GM12878 (cell line): ENCODE measurements at regions not wholly inside any gene's neighbourhood (a gene's known extent, or its start where the extent isn't known, plus 50 kb on each side); places are given as distances from the start of the nearest gene placed in this dataset.

ENCODE experiments used
- ATAC-seq: fragments of 200-7000 bp; cut with Tn5 transposase; 3 replicates; pipeline ENCODE4 v1.9.1; 2020; ENCODE audit warnings: mild to moderate bottlenecking, moderate library complexity
- BruUV-seq: library from RNA; stranded (reverse); fragments of 400-500 nt; replicated peaks from 2 replicates; lab custom pipeline; 2021; lab: Mats Ljungman, UMichigan
- CTCF ChIA-PET: fragments of 300-600 bp; sonication (Branson Sonifier 250); formaldehyde crosslinking; extraction: SDS; loops from one replicate; lab custom pipeline; 2021; ENCODE audit warnings: inconsistent platforms; lab: Yijun Ruan, JAX
- POLR2A ChIA-PET: fragments of 350-600 bp; formaldehyde crosslinking; extraction: SDS; loops from one replicate; lab custom pipeline; 2021; ENCODE audit warnings: inconsistent platforms; lab: Charles Lee
- RAD21 ChIA-PET: fragments of 300-600 bp; sonication (Branson Sonifier 250); formaldehyde crosslinking; loops from one replicate; lab custom pipeline; 2023; ENCODE audit warnings: antibody characterized with exemption; ENCODE audit not compliant: unreplicated experiment; lab: Charles Lee
- SMC1A ChIA-PET: fragments of 300-600 bp; sonication (Branson Sonifier 250); formaldehyde crosslinking; loops from one replicate; lab custom pipeline; 2023; ENCODE audit not compliant: unreplicated experiment, uncharacterized antibody; lab: Charles Lee
- DNase-seq: peaks from one replicate; pipeline ENCODE4 v3.0.0-alpha.2; 2011; ENCODE audit warnings: low read depth, low spot score
- FAIRE-seq: peaks from 3 replicates; lab custom pipeline; 2011; peaks lifted over from hg19 to GRCh38; lab: Jason Lieb, UNC
- H2AFZ ChIP-seq: 2 replicates; pipeline ENCODE4 v1.6.0; 2011; ENCODE audit warnings: low read depth, low read length, control low read depth; ENCODE audit not compliant: control insufficient read depth
- H3K27ac ChIP-seq: 2 replicates; pipeline ENCODE4 v1.5.1; 2011; ENCODE audit warnings: control low read depth; ENCODE audit not compliant: control insufficient read depth, insufficient read depth
- H3K27me3 ChIP-seq, 2 experiments: replicated peaks in 1 of 2; 2 replicates each; pipeline versions ENCODE4 v1.6.0 to v1.6.1; 2011; ENCODE audit warnings: low read length in 1 of 2; ENCODE audit not compliant: control insufficient read depth in 2 of 2, insufficient read depth in 2 of 2
- H3K36me3 ChIP-seq, 2 experiments: 2 replicates each; pipeline ENCODE4 v1.5.1; 2011; ENCODE audit warnings: low read length in 1 of 2; ENCODE audit not compliant: control insufficient read depth in 2 of 2, insufficient read depth in 2 of 2
- H3K4me1 ChIP-seq: 2 replicates; pipeline ENCODE4 v1.6.1; 2011; ENCODE audit warnings: mild to moderate bottlenecking, low read length, moderate library complexity, mixed read lengths; ENCODE audit not compliant: control insufficient read depth, insufficient read depth
- H3K4me2 ChIP-seq: 2 replicates; pipeline ENCODE4 v1.6.0; 2011; ENCODE audit warnings: control low read depth; ENCODE audit not compliant: control insufficient read depth, insufficient read depth
- H3K4me3 ChIP-seq: fragments of 200-600 bp; sonication (generic); 2 replicates; pipeline ENCODE4 v1.5.1; 2016
- H3K79me2 ChIP-seq: 2 replicates; pipeline ENCODE4 v1.6.0; 2011; ENCODE audit warnings: low read length; ENCODE audit not compliant: control insufficient read depth, insufficient read depth
- H3K9ac ChIP-seq: 2 replicates; pipeline ENCODE4 v1.8.0; 2011; ENCODE audit warnings: low read length, control low read depth, mixed read lengths; ENCODE audit not compliant: control insufficient read depth, insufficient read depth
- H3K9me3 ChIP-seq: replicated peaks from 3 replicates; pipeline ENCODE4 v1.5.1; 2011; ENCODE audit warnings: mild to moderate bottlenecking, low read length; ENCODE audit not compliant: control insufficient read depth, insufficient read depth
- H4K20me1 ChIP-seq: 2 replicates; pipeline ENCODE4 v1.6.0; 2011; ENCODE audit not compliant: control insufficient read depth, insufficient read depth
- BACH1 ChIP-seq: fragments of 450-650 bp; IDR thresholded peaks from 2 replicates; pipeline ENCODE4 v1.6.1; 2017; ENCODE audit warnings: mild to moderate bottlenecking, borderline replicate concordance
- BHLHE40 ChIP-seq, 2 experiments: fragments of 450-650 bp in 1 of 2; IDR thresholded peaks; 2 replicates each; pipeline ENCODE4 v1.6.1; 2011 to 2017; ENCODE audit warnings: low read depth in 2 of 2, borderline replicate concordance in 1 of 2, improper control_type of control experiment in 1 of 2, low read length in 1 of 2, mild to moderate bottlenecking in 1 of 2
- CREB1 ChIP-seq: IDR thresholded peaks from 2 replicates; pipeline ENCODE4 v1.6.1; 2012; ENCODE audit warnings: low read depth, mild to moderate bottlenecking, inconsistent platforms
- EED ChIP-seq: sonication (generic); IDR thresholded peaks from 2 replicates; pipeline ENCODE4 v1.6.1; 2016; ENCODE audit warnings: antibody characterized with exemption, low read depth
- HCFC1 ChIP-seq: fragments of 150-350 bp; IDR thresholded peaks from 2 replicates; pipeline ENCODE4 v1.6.1; 2014; ENCODE audit warnings: low read length
- MTA2 ChIP-seq: fragments of 450-650 bp; IDR thresholded peaks from 2 replicates; pipeline ENCODE4 v1.6.1; 2016; ENCODE audit warnings: low read depth, mild to moderate bottlenecking, moderate library complexity
- MTA3 ChIP-seq: IDR thresholded peaks from 2 replicates; pipeline ENCODE4 v1.6.1; 2012; ENCODE audit warnings: low read length, inconsistent platforms, borderline replicate concordance
- NR2C2 ChIP-seq: IDR thresholded peaks from 2 replicates; pipeline ENCODE4 v1.6.1; 2011; ENCODE audit warnings: borderline replicate concordance, low read depth; ENCODE audit not compliant: control insufficient read depth, insufficient read length
- POU2F2 ChIP-seq: IDR thresholded peaks from 3 replicates; pipeline ENCODE4 v1.6.1; 2011; ENCODE audit warnings: low read depth, mild to moderate bottlenecking, low read length, borderline replicate concordance
- RAD51 ChIP-seq: fragments of 450-650 bp; IDR thresholded peaks from 2 replicates; pipeline ENCODE4 v1.6.1; 2016; ENCODE audit warnings: moderate library complexity, mild to moderate bottlenecking, inconsistent platforms
- RELA ChIP-seq: fragments of 450-650 bp; IDR thresholded peaks from 2 replicates; pipeline ENCODE4 v1.8.0; 2014; ENCODE audit warnings: borderline replicate concordance; ENCODE audit not compliant: partially characterized antibody
- TCF12 ChIP-seq: IDR thresholded peaks from 2 replicates; pipeline ENCODE4 v1.6.1; 2011; ENCODE audit warnings: low read depth, mild to moderate bottlenecking, low read length
- ZBED1 ChIP-seq: IDR thresholded peaks from 2 replicates; pipeline ENCODE4 v1.6.1; 2016; ENCODE audit warnings: borderline replicate concordance
- WGBS: methylation state at CpG from one replicate; pipeline ENCODE4 v1.1.6; 2016; ENCODE audit warnings: low lambda C conversion rate; ENCODE audit not compliant: insufficient replicate concordance, insufficient coverage; ENCODE audit errors: missing lambda C conversion rate; 5-methylcytosine and 5-hydroxymethylcytosine counted together
- in situ Hi-C: fragments of 300-500 bp; cut with MboI; formaldehyde crosslinking; loops from 9 replicates; pipeline ENCODE4 v1.14.3; 2018; ENCODE audit warnings: mixed read lengths
- intact Hi-C: fragments of 100-400 bp; cut with micrococcal nuclease; formaldehyde crosslinking; loops from one replicate; pipeline ENCODE4 v1.14.2; 2022; ENCODE audit not compliant: unreplicated experiment
- TF ChIP-seq, protein P1 (sequence below): IDR thresholded peaks from 2 replicates; pipeline ENCODE4 v1.6.1; 2011; ENCODE audit warnings: low read depth, low read length, improper control_type of control experiment, borderline replicate concordance
- TF ChIP-seq, protein P2 (sequence below): IDR thresholded peaks from 2 replicates; pipeline ENCODE4 v1.6.1; 2012; ENCODE audit warnings: low read length, inconsistent platforms
- TF ChIP-seq, protein P3 (sequence below): IDR thresholded peaks from 2 replicates; pipeline ENCODE4 v1.6.1; 2011; ENCODE audit warnings: borderline replicate concordance, low read depth, mild to moderate bottlenecking, moderate library complexity, low read length; ENCODE audit not compliant: insufficient read depth, poor library complexity, severe bottlenecking
- TF ChIP-seq, protein P4 (sequence below), 3 experiments: IDR thresholded peaks in 2 of 3; conservative IDR thresholded peaks in 1 of 3; 2 replicates each; pipeline ENCODE4 v1.5.1; 2011; ENCODE audit warnings: low read depth in 3 of 3, low read length in 3 of 3, mild to moderate bottlenecking in 3 of 3, control low read depth in 2 of 3, moderate library complexity in 2 of 3, inconsistent platforms in 1 of 3, mixed read lengths in 1 of 3; ENCODE audit not compliant: control insufficient read depth in 2 of 3, insufficient read depth in 1 of 3; ENCODE audit errors: extremely low read depth in 1 of 3

DNA sequence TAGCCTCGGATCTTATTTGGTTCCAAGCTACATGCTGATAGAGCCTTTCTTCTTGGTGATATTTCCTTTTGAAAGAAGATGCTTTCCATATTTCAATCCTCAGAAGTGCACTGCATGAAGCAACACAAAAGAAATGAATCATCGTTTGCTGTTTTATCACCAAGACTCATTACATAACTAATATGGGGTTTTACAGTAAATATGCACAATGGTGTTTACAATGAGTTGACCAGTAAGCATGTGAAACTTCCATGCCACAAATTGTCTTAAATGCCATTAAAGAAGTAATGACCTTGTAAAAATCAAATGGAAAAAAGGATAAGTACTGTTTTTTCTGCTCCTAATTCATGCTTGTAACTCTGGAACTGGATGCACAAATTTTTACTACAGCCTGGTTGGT lies 1017.0 kb upstream of the GHITM start:
- SMC1A ChIA-PET, result no interaction called here
- no peaks in the 10 kb centered on the region for H3K36me3 ChIP-seq
- no peak overlapping the region for H3K4me3 ChIP-seq
- H3K9ac ChIP-seq, result no peak overlapping the region
- no peak for FAIRE-seq
- H4K20me1 ChIP-seq, result no peaks in the 10 kb centered on the region
- POLR2A ChIA-PET, result no interaction called here
- CTCF ChIA-PET, result no interaction called here
- RAD21 ChIA-PET, result no interaction called here
- no peak overlapping the region for H3K27ac ChIP-seq
- in situ Hi-C loops (no loop called here), intact Hi-C loops (no loop called here)
- no peak overlapping the region for H3K4me2 ChIP-seq
- no peak overlapping the region for H2AFZ ChIP-seq
- no peaks in the 10 kb centered on the region for H3K9me3 ChIP-seq
- no peak for DNase-seq
- H3K27me3 ChIP-seq, result no peaks in the 10 kb centered on the region
- 0% methylated on average over 2 of the region's 2 CpGs for WGBS
- ATAC-seq, result no peak
- no peaks in the 10 kb centered on the region for H3K4me1 ChIP-seq
- BruUV-seq, result no TSS peak
- no peaks in the 10 kb centered on the region for H3K79me2 ChIP-seq
- TF ChIP-seq RAD51 (no peak), POU2F2 (no peak), CREB1 (no peak), BACH1 (no peak), ZBED1 (no peak), RELA (no peak), HCFC1 (no peak), TCF12 (no peak), MTA2 (no peak), BHLHE40 (IDR thresholded peaks at IDR 0.05; ENCODE audit: borderline replicate concordance in 1 of 2, low read depth in 2 of 2, low read length in 1 of 2) (no peak), NR2C2 (no peak), MTA3 (no peak), EED (no peak)
- TF ChIP-seq, protein P1, sequence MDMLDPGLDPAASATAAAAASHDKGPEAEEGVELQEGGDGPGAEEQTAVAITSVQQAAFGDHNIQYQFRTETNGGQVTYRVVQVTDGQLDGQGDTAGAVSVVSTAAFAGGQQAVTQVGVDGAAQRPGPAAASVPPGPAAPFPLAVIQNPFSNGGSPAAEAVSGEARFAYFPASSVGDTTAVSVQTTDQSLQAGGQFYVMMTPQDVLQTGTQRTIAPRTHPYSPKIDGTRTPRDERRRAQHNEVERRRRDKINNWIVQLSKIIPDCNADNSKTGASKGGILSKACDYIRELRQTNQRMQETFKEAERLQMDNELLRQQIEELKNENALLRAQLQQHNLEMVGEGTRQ, result no peak
- TF ChIP-seq, protein P2, sequence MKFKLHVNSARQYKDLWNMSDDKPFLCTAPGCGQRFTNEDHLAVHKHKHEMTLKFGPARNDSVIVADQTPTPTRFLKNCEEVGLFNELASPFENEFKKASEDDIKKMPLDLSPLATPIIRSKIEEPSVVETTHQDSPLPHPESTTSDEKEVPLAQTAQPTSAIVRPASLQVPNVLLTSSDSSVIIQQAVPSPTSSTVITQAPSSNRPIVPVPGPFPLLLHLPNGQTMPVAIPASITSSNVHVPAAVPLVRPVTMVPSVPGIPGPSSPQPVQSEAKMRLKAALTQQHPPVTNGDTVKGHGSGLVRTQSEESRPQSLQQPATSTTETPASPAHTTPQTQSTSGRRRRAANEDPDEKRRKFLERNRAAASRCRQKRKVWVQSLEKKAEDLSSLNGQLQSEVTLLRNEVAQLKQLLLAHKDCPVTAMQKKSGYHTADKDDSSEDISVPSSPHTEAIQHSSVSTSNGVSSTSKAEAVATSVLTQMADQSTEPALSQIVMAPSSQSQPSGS, result no peak
- TF ChIP-seq, protein P3, sequence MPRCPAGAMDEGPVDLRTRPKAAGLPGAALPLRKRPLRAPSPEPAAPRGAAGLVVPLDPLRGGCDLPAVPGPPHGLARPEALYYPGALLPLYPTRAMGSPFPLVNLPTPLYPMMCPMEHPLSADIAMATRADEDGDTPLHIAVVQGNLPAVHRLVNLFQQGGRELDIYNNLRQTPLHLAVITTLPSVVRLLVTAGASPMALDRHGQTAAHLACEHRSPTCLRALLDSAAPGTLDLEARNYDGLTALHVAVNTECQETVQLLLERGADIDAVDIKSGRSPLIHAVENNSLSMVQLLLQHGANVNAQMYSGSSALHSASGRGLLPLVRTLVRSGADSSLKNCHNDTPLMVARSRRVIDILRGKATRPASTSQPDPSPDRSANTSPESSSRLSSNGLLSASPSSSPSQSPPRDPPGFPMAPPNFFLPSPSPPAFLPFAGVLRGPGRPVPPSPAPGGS, result no peak
- TF ChIP-seq, protein P4, sequence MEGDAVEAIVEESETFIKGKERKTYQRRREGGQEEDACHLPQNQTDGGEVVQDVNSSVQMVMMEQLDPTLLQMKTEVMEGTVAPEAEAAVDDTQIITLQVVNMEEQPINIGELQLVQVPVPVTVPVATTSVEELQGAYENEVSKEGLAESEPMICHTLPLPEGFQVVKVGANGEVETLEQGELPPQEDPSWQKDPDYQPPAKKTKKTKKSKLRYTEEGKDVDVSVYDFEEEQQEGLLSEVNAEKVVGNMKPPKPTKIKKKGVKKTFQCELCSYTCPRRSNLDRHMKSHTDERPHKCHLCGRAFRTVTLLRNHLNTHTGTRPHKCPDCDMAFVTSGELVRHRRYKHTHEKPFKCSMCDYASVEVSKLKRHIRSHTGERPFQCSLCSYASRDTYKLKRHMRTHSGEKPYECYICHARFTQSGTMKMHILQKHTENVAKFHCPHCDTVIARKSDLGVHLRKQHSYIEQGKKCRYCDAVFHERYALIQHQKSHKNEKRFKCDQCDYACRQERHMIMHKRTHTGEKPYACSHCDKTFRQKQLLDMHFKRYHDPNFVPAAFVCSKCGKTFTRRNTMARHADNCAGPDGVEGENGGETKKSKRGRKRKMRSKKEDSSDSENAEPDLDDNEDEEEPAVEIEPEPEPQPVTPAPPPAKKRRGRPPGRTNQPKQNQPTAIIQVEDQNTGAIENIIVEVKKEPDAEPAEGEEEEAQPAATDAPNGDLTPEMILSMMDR (IDR thresholded peaks at IDR 0.05 in 2 of 3, conservative IDR thresholded peaks at IDR 0.05 in 1 of 3; ENCODE audit: control insufficient read depth in 2 of 3, extremely low read depth in 1 of 3, insufficient read depth in 1 of 3, low read depth in 3 of 3, low read length in 3 of 3), result no peak
